HG02678 (cell line): ENCODE measurements at regions not wholly inside any gene's neighbourhood (a gene's known extent, or its start where the extent isn't known, plus 50 kb on each side); places are given as distances from the start of the nearest gene placed in this dataset.
"Not testable (repeated sequence)": the region's sequence is repeated elsewhere in the genome, so short reads cannot be mapped to it uniquely, and the experiment has no call there.

Experiments used
- ATAC-seq: cut with Tn5 transposase; IDR thresholded peaks from one replicate; pipeline ENCODE4 v1.9.1; 2021; ENCODE audit warnings: mild to moderate bottlenecking, moderate library complexity; ENCODE audit not compliant: unreplicated experiment

GRCh38 chr14:57061009-57061711 is 207.5 kb downstream of the EXOC5 start:
- ATAC-seq = no peak

- ATAC-seq = peak; percentile 91
These were observed 208.3 kb downstream of the EXOC5 start for GRCh38 chr14:57060276-57060955.

DNA sequence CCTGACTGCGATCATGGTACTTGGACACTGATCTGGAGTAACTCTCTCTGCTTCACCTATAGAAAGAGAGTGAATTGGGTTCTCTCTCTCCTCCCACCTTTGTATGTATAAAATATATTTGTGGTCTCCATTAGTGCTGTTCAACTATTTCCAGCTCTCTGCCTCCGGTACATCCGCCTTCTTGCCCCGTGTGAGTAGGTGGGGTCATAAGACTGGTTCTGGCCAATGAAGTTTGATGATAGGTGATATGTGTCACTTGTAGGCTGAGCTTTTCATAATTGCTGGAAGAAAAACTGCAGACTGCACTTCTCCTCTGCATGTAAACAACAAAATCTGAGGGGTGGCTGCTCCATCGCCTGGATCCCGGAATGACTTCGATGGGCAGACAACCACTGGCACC is 210.4 kb downstream of the EXOC5 start:
- no peak for ATAC-seq

DNA sequence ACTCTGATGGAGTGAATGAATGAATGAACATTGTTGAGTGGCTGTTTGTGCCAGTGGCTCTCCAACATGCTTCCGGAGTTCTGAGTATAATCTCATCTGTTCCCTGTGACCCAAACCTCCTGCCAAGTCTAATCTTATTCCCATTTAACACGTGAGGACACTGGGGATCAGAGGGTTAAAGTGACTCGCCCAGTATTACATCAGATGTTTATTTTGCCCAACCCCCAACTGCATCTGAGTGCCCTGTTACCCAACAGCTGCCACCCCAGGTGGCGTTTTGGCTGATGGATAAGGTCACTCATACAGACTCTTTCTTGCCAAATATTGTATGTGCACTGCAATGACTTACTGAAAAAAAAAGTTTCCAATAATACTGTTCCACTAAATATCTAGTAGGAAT is 210.9 kb downstream of the EXOC5 start:
- no peak for ATAC-seq

GRCh38 chr14:57056522-57056921 is 212.2 kb downstream of the EXOC5 start:
- not testable (repeated sequence) for ATAC-seq

- no peak for ATAC-seq
These were observed 215.9 kb downstream of the EXOC5 start for GRCh38 chr14:57052705-57053302.

- no peak for ATAC-seq
These were observed 217.1 kb downstream of the EXOC5 start for GRCh38 chr14:57051633-57052032.

DNA sequence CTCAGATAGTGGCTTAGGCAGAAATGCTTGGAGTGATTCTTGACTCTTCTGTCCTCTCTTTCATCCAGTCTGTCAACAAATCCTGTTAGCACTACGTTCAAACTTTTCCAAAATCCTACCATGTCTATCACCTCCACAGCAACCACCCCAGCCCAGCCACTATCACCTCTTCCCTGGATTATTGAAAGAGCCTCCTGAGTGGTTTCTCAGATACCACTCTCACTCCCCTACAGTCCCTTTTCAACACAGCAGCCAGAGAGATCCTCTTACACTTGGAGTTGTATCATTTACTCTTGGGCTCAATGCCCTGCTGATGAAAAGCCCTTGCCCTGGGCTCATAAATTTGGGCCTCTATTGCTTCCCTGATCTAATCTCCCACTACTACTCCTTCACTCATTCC is 218.9 kb downstream of the EXOC5 start:
- no peak for ATAC-seq

GRCh38 chr14:57046175-57046574 is 222.5 kb downstream of the EXOC5 start:
- ATAC-seq = no peak

- not testable (repeated sequence) for ATAC-seq
These were observed 224.4 kb downstream of the EXOC5 start for GRCh38 chr14:57044101-57044973.

DNA sequence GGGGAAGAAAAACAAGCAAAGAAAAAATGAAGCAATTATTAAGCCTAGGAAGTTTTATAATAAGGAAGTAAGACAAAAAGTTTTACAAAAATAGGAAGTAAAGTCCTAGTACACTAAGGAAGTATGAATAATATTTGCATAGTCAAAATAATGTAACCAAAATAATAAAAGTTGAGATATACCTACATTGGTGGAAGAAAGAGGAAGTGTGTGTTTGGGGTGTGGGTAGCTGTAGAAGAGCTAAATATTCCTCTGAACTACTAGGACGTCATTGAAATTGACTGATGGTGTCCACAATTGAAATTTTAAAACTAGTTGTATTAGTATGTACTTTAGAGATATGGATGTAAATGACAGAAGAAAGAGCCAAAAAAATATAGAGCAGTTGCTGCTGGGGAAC is 228.4 kb upstream of the OTX2 start:
- ATAC-seq = no peak

DNA sequence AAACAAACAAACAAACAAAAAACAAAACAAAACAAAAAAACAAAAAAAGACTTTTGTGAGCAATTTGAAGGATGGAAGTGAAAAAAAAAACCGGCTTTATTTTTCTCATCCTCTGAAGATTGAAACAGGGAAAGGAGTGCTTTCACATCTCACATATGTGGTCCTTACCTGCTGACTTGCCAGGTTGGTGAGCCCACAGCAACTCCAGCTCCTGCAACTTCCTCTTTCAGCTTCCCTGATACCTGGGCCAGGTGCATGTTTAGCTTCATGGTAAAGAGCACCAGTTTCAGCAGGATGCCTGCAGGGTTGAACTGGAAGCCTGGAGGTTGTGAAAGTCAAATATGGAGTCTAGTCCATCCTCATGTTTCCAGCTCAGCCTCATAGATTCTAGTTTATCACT is 221.2 kb upstream of the OTX2 start:
- ATAC-seq = no peak

- ATAC-seq = no peak
These were observed 219.5 kb upstream of the OTX2 start for GRCh38 chr14:57029620-57030253.

- ATAC-seq = no peak
These were observed 215.2 kb upstream of the OTX2 start for GRCh38 chr14:57025456-57025855.

DNA sequence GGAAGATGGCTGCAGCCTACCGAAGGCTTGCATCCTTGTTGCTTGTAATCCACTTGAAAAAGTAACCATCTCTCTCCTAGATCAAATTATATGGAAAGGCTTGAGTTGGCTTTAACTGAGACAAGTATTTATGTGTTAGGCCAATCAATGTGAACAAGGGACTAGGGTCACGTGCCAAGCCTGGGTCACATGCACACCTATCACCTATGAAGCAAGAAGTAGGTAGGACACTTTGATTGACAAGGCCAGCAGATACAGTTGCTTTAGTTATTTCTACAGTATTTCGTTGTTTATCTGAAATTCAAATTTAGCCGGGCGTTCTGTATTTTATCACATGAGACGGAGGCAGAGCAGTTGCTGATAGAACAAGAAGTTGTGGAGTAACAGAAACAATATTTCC is 212.3 kb upstream of the OTX2 start:
- no peak for ATAC-seq

DNA sequence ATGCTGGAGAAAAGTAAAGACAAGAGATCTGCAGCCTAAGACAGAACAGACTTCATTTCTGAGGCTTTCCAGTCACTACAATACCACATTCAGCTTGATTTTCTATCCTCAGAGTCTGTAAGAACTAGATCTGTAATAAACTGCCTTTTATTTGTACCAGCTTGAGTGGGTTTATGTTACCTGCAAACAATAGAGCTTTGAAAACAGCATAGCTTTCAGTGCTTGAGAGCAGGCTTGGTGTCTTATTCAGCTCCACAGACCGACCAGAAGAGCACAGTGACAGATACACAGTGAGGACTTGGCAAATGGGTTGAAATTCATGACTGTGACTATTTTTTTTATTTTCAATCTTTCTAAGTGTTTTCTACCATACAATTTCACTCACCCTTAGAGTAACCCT is 207.8 kb upstream of the OTX2 start:
- ATAC-seq = no peak

DNA sequence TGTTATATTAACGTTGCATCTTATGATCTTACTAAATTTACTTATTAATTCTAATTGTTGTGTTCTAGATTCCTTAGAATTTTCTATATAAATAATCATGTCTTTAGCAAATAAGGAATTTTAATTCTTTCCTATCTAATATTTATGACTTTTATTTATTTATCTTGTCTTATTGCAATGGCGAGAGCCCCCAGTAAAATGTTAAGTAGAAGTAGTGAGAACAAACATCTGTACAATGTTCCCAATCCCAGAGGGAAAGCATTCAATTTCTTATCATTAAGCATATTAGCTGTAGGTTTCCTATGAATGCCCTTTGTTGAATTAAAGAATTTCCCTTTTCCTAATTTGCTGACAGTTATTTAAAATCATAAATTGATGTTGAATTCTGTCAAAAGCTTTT is 203.7 kb upstream of the OTX2 start:
- ATAC-seq = no peak

DNA sequence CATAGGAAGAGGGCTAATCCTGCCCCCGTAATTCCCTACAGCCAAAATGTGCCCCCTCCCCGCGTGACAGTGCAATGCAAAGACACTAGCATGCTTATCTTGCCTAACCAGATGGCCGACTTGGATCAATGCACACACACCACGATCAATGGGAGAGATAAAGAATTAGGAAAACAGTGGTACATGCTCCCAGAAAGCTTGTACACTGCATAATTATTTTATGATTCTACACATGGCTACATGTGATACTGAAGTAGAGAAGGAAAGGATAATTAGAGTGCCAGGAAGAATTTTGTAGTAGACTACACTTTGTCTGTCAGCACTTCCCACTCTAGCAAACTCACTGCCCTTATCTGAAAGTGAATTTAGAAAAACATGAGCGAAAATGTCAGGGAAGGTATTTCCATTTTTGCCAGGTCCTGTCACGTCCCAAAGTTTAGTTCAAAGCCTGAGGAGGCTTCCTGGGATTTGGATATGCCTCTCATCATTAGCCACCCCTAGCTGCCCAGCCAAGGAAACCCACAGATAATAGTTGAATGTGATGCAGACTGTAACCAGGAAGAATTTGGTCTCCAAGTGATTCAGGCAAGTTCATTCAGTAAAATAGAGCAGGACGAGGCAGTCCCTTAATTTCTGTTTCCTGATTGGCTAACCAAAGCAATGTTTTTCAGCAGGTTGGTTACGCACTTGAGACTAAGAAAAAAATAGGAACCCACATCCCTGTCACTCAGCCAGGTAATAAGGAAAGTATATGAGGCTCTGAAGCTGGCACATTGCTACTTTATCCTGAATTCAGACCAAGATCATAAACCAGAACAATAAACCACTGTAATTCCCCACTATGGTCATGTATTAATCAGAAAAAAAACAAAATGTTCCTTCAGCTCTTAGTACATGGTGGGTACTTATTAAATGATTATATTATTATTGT is 199.6 kb upstream of the OTX2 start:
- no peak for ATAC-seq

GRCh38 chr14:57008534-57008933 is 198.3 kb upstream of the OTX2 start:
- no peak for ATAC-seq

DNA sequence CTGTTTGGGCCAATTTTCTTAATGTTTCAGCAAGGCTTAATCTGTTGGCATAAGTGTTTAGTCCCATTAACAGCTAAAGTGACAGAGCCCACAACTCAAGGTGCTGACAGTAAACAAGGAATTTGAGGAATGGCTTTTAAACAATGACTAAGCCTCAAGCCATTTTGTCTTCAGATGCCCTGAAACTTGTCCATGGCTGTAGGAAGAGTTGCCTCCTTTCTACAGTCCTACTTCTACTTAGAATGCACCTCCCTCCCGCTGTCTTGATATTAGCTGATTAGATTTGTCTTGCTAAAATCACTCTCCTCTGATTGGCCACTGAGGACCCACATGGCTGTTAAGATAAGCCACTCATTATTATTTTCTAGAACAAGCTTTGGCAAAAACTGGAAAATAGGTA is 188.4 kb upstream of the OTX2 start:
- no peak for ATAC-seq
